HEK293 (cell line): ENCODE measurements at regions not wholly inside any gene's neighbourhood (a gene's known extent, or its start where the extent isn't known, plus 50 kb on each side); places are given as distances from the start of the nearest gene placed in this dataset.

ENCODE experiments used
- CTCF ChIP-seq: fragments of 450-650 bp; formaldehyde crosslinking; IDR thresholded peaks from 2 replicates; pipeline ENCODE4 v1.5.1; 2016; ENCODE audit warnings: missing biosample characterization, missing genetic modification characterization
- REST ChIP-seq: fragments of 450-650 bp; formaldehyde crosslinking; IDR thresholded peaks from 2 replicates; pipeline ENCODE4 v1.5.1; 2016; ENCODE audit warnings: missing biosample characterization, missing genetic modification characterization
- ZBTB6 ChIP-seq: fragments of 450-650 bp; formaldehyde crosslinking; IDR thresholded peaks from 2 replicates; pipeline ENCODE4 v1.5.1; 2017; ENCODE audit warnings: missing biosample characterization, missing genetic modification characterization
- ZFP3 ChIP-seq: fragments of 450-650 bp; formaldehyde crosslinking; IDR thresholded peaks from 2 replicates; pipeline ENCODE4 v1.5.1; 2016; ENCODE audit warnings: low read depth, missing biosample characterization, missing genetic modification characterization
- ZNF354C ChIP-seq: fragments of 450-650 bp; formaldehyde crosslinking; IDR thresholded peaks from 2 replicates; pipeline ENCODE4 v1.5.1; 2016; ENCODE audit warnings: missing biosample characterization, missing genetic modification characterization, low read depth, borderline replicate concordance
- ZNF423 ChIP-seq: fragments of 450-650 bp; formaldehyde crosslinking; IDR thresholded peaks from 2 replicates; pipeline ENCODE4 v1.5.1; 2016; ENCODE audit warnings: missing biosample characterization, missing genetic modification characterization
- ZNF426 ChIP-seq: fragments of 450-650 bp; formaldehyde crosslinking; IDR thresholded peaks from 2 replicates; pipeline ENCODE4 v1.5.1; 2017; ENCODE audit warnings: missing biosample characterization, missing genetic modification characterization, mild to moderate bottlenecking, inconsistent platforms, moderate library complexity
- ZNF585B ChIP-seq: fragments of 450-650 bp; formaldehyde crosslinking; IDR thresholded peaks from 2 replicates; pipeline ENCODE4 v1.5.1; 2016; ENCODE audit warnings: missing biosample characterization, missing genetic modification characterization

GRCh38 chr11:42003801-42004200 is 544.3 kb upstream of the LRRC4C start:
- no peak for TF ChIP-seq CTCF
- no peak for TF ChIP-seq ZNF585B
- TF ChIP-seq ZNF426: no peak
- no peak for TF ChIP-seq ZBTB6 (tag by site-specific recombination)
- no peak for TF ChIP-seq ZNF423 (tag by site-specific recombination)
- no peak for TF ChIP-seq REST (tag by site-specific recombination)
- TF ChIP-seq ZFP3 (tag by site-specific recombination): no peak
- TF ChIP-seq ZNF354C (tag by site-specific recombination): no peak
